ENCODE measurements at regions not wholly inside any gene's neighbourhood (a gene's known extent, or its start where the extent isn't known, plus 50 kb on each side); places are given as distances from the start of the nearest gene placed in this dataset.

- no peak overlapping the region for H2BK5ac ChIP-seq (ENCODE audit: low read depth, low read length, poor library complexity, severe bottlenecking)
- H3K79me1 ChIP-seq (ENCODE audit: low read depth in 1 of 2, low read length in 2 of 2): no peaks in the 10 kb centered on the region
- H3K36me3 ChIP-seq (ENCODE audit: control insufficient read depth, insufficient read depth, low read length): no peaks in the 10 kb centered on the region
- no peak overlapping the region for H2BK120ac ChIP-seq (ENCODE audit: low read depth, low read length)
- no peak overlapping the region for H2AK5ac ChIP-seq (ENCODE audit: low read depth, low read length)
- no peak overlapping the region for H2BK15ac ChIP-seq (ENCODE audit: low read depth, low read length)
- no peaks in the 10 kb centered on the region for H3K27me3 ChIP-seq (ENCODE audit: control insufficient read depth, insufficient read depth, low read length)
- H3K4ac ChIP-seq (ENCODE audit: low read depth, low read length): no peak overlapping the region
- no peaks in the 10 kb centered on the region for H4K20me1 ChIP-seq (ENCODE audit: insufficient read depth, low read length)
- no peak for DNase-seq
- 0 out of 2 replicates have a peak, but pooled peaks cover 1% of the 10 kb centered on the region for H3K9me1 ChIP-seq (ENCODE audit: insufficient read depth, low read length)
- H3K4me3 ChIP-seq (ENCODE audit: insufficient read depth, low read depth, low read length): no peak overlapping the region
- no peak overlapping the region for H4K8ac ChIP-seq (ENCODE audit: low read depth in 2 of 2, low read length in 2 of 2)
- H2AFZ ChIP-seq (replicated peaks; ENCODE audit: low read length, poor library complexity): no peak overlapping the region
- ChIA-PET POLR2A (ENCODE audit: unreplicated experiment) (no interaction called here), CTCF (no interaction called here)
- H3K9ac ChIP-seq (ENCODE audit: low read depth, low read length): no peak overlapping the region
- in situ Hi-C loops (cut with MboI; ENCODE audit: low sequenced_read_pairs): no loop called here
- H3K18ac ChIP-seq (ENCODE audit: low read depth, low read length): no peak overlapping the region
- dilution Hi-C loops (cut with HindIII; ENCODE audit: low sequenced_read_pairs, unreplicated experiment): no loop called here
- no peak for ATAC-seq (ENCODE audit: low read depth)
- H2AK9ac ChIP-seq (replicated peaks; ENCODE audit: low read depth, low read length, poor library complexity): no peak overlapping the region
- H3K4me2 ChIP-seq (ENCODE audit: low read depth, low read length): no peak overlapping the region
- BruUV-seq (replicated peaks): no TSS peak
- TF ChIP-seq RCOR1 (IDR thresholded peaks at IDR 0.05; ENCODE audit: insufficient replicate concordance, low read length) (no peak), MAFK (IDR thresholded peaks at IDR 0.05; ENCODE audit: low read depth, low read length) (no peak), RAD21 (IDR thresholded peaks at IDR 0.05; ENCODE audit: low read length) (no peak)
- no peak overlapping the region for H2BK20ac ChIP-seq (ENCODE audit: low read depth, low read length)
- WGBS, 2 experiments (ENCODE audit: extremely low coverage in 2 of 2, insufficient read length in 1 of 2): no CpG with 5 or more reads among the region's 4 CpGs
- no peak overlapping the region for H3K27ac ChIP-seq (ENCODE audit: insufficient read depth, low read length)
- H3K9me3 ChIP-seq (ENCODE audit: control insufficient read depth, insufficient read depth, low read length): peaks cover 2% of the 10 kb centered on the region; the same call in 1 of the 2 replicates
- no peak overlapping the region for H3K14ac ChIP-seq (replicated peaks; ENCODE audit: low read depth, low read length)
- H4K5ac ChIP-seq (ENCODE audit: low read depth, low read length): no peak overlapping the region
- no peak overlapping the region for H4K91ac ChIP-seq (ENCODE audit: insufficient read depth, low read depth, low read length)
- no peak overlapping the region for H3K56ac ChIP-seq (ENCODE audit: extremely low read depth, insufficient read depth, low read length)
- no peaks in the 10 kb centered on the region for H3K4me1 ChIP-seq (ENCODE audit: control insufficient read depth, insufficient read depth, low read length)
- H3K23ac ChIP-seq (ENCODE audit: low read depth, low read length): no peak overlapping the region
- intact Hi-C loops (cut with micrococcal nuclease): no loop called here
These were observed 150.3 kb upstream of the FAM9B start for GRCh38 chrX:9184211-9184610.

Measured in IMR-90 (cell line).